NCI-H146 treated with DMSO at 0.1 percent for 48 hours (cell line): ENCODE measurements at regions not wholly inside any gene's neighbourhood (a gene's known extent, or its start where the extent isn't known, plus 50 kb on each side); places are given as distances from the start of the nearest gene placed in this dataset.

Experiments
- DNase-seq: peaks from one replicate; lab custom pipeline; 2025; ENCODE audit not compliant: unreplicated experiment; lab: John Stamatoyannopoulos, UW

GRCh38 chr5:124591583-124591982, 154.9 kb downstream of the ZNF608 start:
- DNase-seq = no peak

- DNase-seq = no peak
Observed at GRCh38 chr5:124590686-124591085, 155.8 kb downstream of the ZNF608 start.

- DNase-seq = no peak
Observed at GRCh38 chr5:124587280-124587679, 159.2 kb downstream of the ZNF608 start.

GRCh38 chr5:124584991-124585715, 161.3 kb downstream of the ZNF608 start:
- no peak for DNase-seq

- DNase-seq = no peak
Observed at GRCh38 chr5:124583469-124584350, 162.7 kb downstream of the ZNF608 start.

GRCh38 chr5:124582561-124582840, 163.9 kb downstream of the ZNF608 start:
- no peak for DNase-seq

GRCh38 chr5:124581738-124582560, 164.5 kb downstream of the ZNF608 start:
- no peak for DNase-seq

- DNase-seq = no peak
Observed at GRCh38 chr5:124580925-124581737, 165.3 kb downstream of the ZNF608 start.

GRCh38 chr5:124580512-124580911, 165.9 kb downstream of the ZNF608 start:
- DNase-seq = no peak

GRCh38 chr5:124576848-124577409, 169.5 kb downstream of the ZNF608 start:
- DNase-seq = no peak

GRCh38 chr5:124575725-124576124, 170.7 kb downstream of the ZNF608 start:
- no peak for DNase-seq

- peak; percentile 86 for DNase-seq
Observed at GRCh38 chr5:124574521-124575436, 171.7 kb downstream of the ZNF608 start.

- peak; percentile 41 for DNase-seq
Observed at GRCh38 chr5:124572971-124573370, 173.5 kb downstream of the ZNF608 start.

- DNase-seq = no peak
Observed at GRCh38 chr5:124570285-124571035, 176.0 kb downstream of the ZNF608 start.

- DNase-seq = no peak
Observed at GRCh38 chr5:124566875-124567450, 179.5 kb downstream of the ZNF608 start.

GRCh38 chr5:124561451-124561850, 185.0 kb downstream of the ZNF608 start:
- no peak for DNase-seq

- no peak for DNase-seq
Observed at GRCh38 chr5:124560370-124560769, 186.1 kb downstream of the ZNF608 start.

GRCh38 chr5:124557761-124558160, 188.7 kb downstream of the ZNF608 start:
- DNase-seq = no peak
